Activated CD8-positive, alpha-beta T cell treated with anti-CD3 and anti-CD28 coated beads, Interleukin-2, amount 10 ng/mL, durations not matched to agents 7 days and 5 days (primary cell): ENCODE measurements at regions not wholly inside any gene's neighbourhood (a gene's known extent, or its start where the extent isn't known, plus 50 kb on each side); places are given as distances from the start of the nearest gene placed in this dataset.

Experiments used
- ATAC-seq: fragments of 150-1000 bp; cut with Tn5 transposase; one replicate; pipeline ENCODE4 v1.10.0; 2021; ENCODE audit warnings: moderate library complexity
- CTCF ChIA-PET: fragments of 350-600 bp; sonication (Branson Sonifier 250); formaldehyde crosslinking; loops from one replicate; lab custom pipeline; 2021; ENCODE audit warnings: antibody characterized with exemption; lab: Charles Lee
- POLR2A ChIA-PET: fragments of 350-600 bp; sonication (Branson Sonifier 250); formaldehyde crosslinking; loops from one replicate; lab custom pipeline; 2021; ENCODE audit warnings: antibody characterized with exemption; lab: Charles Lee
- DNase-seq: peaks from one replicate; pipeline ENCODE4 v3.0.0-alpha.2; 2020
- H3K27ac Mint-ChIP-seq: one replicate; pipeline ENCODE4 v1.8.0; 2021; ENCODE audit warnings: mild to moderate bottlenecking, mixed read lengths
- H3K27me3 Mint-ChIP-seq: one replicate; pipeline ENCODE4 v1.8.0; 2021; ENCODE audit warnings: low read depth, mixed read lengths
- H3K36me3 Mint-ChIP-seq: one replicate; pipeline ENCODE4 v1.8.0; 2021; ENCODE audit warnings: low read depth, mixed read lengths
- H3K4me1 Mint-ChIP-seq: one replicate; pipeline ENCODE4 v1.8.0; 2021; ENCODE audit warnings: low read depth, mixed read lengths
- H3K4me3 Mint-ChIP-seq: one replicate; pipeline ENCODE4 v1.8.0; 2021; ENCODE audit warnings: mild to moderate bottlenecking, mixed read lengths
- H3K9me3 Mint-ChIP-seq: one replicate; pipeline ENCODE4 v1.8.0; 2022; ENCODE audit warnings: mixed read lengths; ENCODE audit not compliant: insufficient read depth

DNA sequence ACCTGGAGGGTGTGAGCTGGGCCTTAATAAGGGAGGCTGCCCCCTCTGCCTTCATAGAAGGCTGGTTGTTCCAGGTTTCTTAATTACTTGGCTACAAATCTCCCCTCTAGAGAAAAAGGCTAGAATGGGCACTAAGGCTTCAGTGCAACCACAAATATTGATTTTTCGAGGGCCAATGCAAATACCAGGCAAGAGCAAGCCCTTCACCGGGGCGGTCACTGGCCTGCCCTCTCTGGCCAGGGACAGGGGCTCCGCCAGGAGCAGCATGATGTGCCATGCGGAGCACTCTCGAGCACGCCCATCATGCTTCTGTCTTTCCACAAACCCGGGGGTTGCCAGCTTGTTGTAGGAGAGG, 127.8 kb upstream of the SPACA7 start:
- Mint-ChIP-seq H3K36me3 (no peaks in the 10 kb centered on the region), H3K27ac (no peak overlapping the region), H3K9me3 (no peaks in the 10 kb centered on the region), H3K4me1 (no peaks in the 10 kb centered on the region), H3K4me3 (no peak overlapping the region), H3K27me3 (no peaks in the 10 kb centered on the region)
- DNase-seq (no peak), ATAC-seq (no peak)
- CTCF ChIA-PET, result no interaction called here
- POLR2A ChIA-PET, result no interaction called here

GRCh38 chr13:112248862-112249592, 127.1 kb upstream of the SPACA7 start:
- H3K9me3 Mint-ChIP-seq, result no peaks in the 10 kb centered on the region
- ATAC-seq, result no peak
- CTCF ChIA-PET, result no interaction called here
- H3K4me1 Mint-ChIP-seq, result no peaks in the 10 kb centered on the region
- H3K36me3 Mint-ChIP-seq, result no peaks in the 10 kb centered on the region
- H3K4me3 Mint-ChIP-seq, result no peak overlapping the region
- no peaks in the 10 kb centered on the region for H3K27me3 Mint-ChIP-seq
- POLR2A ChIA-PET, result interaction anchor here (0.5 kb wide), 1 partner anchor 17 kb away, joined by 3 read pairs; no protein-coding TSS in a partner anchor
- no peak for DNase-seq
- no peak overlapping the region for H3K27ac Mint-ChIP-seq

DNA sequence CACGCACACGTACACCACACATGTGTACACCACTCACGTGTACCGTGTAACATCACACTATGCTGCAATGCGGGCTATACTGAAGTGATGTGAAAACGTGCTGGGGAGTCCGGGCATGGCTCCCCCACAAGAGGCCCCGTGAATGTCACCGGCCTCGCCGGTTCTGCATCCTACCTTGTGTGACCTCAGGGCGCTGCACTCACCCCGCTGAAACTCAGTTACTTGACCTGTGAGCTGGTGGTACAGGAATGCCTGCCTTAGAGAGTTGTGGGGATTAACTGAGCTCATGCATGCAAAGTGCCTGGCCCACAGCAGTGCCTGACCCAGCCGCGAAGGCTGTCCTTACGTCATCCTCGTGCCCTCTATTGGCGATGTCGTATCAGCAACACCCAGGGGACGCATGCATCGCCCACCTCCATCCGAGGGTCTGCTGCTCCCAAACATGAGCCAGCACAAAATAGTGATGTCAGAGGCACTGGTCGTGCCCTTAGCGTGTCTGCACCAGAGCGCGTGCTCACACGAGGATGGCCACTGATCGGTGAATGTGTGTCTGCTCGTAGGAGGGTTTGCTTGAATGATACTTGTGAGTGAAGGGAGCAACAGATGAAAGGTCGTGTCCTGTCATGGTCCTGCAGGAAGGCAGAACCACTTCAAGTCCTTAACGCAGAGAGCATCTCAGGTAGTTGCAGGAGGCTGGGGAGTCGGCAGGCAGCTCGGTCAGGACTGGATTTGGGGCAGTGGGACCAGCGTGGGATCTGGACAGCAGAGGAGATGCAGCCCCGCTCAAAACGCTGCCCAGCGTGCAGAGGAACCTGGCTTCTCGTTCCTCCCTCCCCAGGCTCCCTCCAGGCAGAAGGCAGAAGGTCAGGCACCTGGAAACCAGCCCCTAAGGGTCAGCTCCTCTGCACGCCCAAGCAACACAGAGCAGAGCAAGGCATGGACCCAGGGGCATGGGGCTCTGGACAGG, 126.2 kb upstream of the SPACA7 start:
- Mint-ChIP-seq H3K27me3 (no peaks in the 10 kb centered on the region), H3K27ac (no peak overlapping the region), H3K4me3 (no peak overlapping the region), H3K4me1 (no peaks in the 10 kb centered on the region), H3K9me3 (no peaks in the 10 kb centered on the region), H3K36me3 (no peaks in the 10 kb centered on the region)
- DNase-seq (no peak), ATAC-seq (no peak)
- POLR2A ChIA-PET, result interaction anchor here (0.5 kb wide), 1 partner anchor 18 kb away, joined by 3 read pairs; no protein-coding TSS in a partner anchor
- CTCF ChIA-PET, result no interaction called here

DNA sequence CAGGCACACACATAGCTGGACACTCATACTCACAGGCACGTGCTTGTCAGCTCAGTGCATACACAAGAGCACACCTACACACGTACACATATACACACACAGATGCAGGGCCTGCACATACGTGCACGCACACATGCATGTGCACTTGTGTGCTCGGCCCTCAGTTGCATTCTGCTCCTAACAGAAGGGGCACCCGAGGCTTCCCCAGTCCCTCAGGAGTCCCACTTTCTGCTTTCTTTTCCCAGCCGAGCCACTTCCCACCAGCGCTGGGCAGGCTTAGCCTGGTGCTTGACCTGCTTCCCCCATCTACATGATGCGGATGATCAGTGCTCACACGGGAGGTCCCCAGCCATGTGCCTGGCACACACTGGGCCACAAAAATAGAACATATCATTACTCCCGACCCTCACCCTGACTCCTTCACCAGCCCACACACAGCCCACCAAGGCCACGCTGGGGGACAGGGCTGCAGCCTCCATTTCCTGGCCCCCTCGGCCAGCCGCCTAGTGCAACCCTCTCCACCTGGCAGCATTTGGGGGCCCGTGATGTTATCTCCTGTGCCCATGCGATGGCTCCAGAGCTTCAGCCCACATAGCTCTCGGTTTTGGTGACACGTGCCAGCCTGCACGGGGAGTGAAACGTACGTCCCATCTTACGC, 125.2 kb upstream of the SPACA7 start:
- Mint-ChIP-seq H3K27ac (no peak overlapping the region), H3K4me1 (no peaks in the 10 kb centered on the region), H3K9me3 (no peaks in the 10 kb centered on the region), H3K36me3 (no peaks in the 10 kb centered on the region), H3K27me3 (no peaks in the 10 kb centered on the region), H3K4me3 (no peak overlapping the region)
- no peak for ATAC-seq
- CTCF ChIA-PET, result no interaction called here
- no peak for DNase-seq
- POLR2A ChIA-PET, result no interaction called here

- ATAC-seq (no peak), DNase-seq (no peak)
- ChIA-PET CTCF (no interaction called here), POLR2A (no interaction called here)
- Mint-ChIP-seq H3K27me3 (no peaks in the 10 kb centered on the region), H3K4me3 (no peak overlapping the region), H3K4me1 (no peaks in the 10 kb centered on the region), H3K36me3 (no peaks in the 10 kb centered on the region), H3K9me3 (no peaks in the 10 kb centered on the region), H3K27ac (no peak overlapping the region)
These were observed 124.1 kb upstream of the SPACA7 start for GRCh38 chr13:112251930-112252585.

GRCh38 chr13:112252804-112253590, 123.2 kb upstream of the SPACA7 start:
- no peak overlapping the region for H3K27ac Mint-ChIP-seq
- H3K9me3 Mint-ChIP-seq, result no peaks in the 10 kb centered on the region
- no peaks in the 10 kb centered on the region for H3K36me3 Mint-ChIP-seq
- POLR2A ChIA-PET, result no interaction called here
- no peaks in the 10 kb centered on the region for H3K27me3 Mint-ChIP-seq
- DNase-seq (no peak), ATAC-seq (no peak)
- CTCF ChIA-PET, result no interaction called here
- H3K4me1 Mint-ChIP-seq, result no peaks in the 10 kb centered on the region
- H3K4me3 Mint-ChIP-seq, result no peak overlapping the region

DNA sequence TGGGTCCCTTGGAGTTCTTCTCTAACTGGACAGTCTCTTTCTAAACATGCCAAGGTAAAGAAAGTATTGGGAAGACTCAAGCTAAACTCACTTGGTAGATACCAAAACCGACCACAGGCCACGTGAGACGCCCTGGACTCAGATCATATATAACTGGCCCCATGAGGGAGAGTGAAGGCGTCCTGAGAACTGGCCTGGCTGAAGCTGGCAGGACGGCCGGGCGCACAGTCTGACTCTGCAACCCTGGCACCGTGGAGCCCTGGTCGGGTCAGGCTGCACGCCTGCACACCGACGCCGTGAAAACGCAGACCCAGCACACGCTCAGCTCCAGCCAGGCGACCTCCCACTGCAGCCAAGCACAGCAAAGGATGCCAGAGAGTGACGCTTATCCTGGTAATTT, 122.5 kb upstream of the SPACA7 start:
- POLR2A ChIA-PET, result no interaction called here
- CTCF ChIA-PET, result no interaction called here
- H3K9me3 Mint-ChIP-seq, result no peaks in the 10 kb centered on the region
- H3K4me3 Mint-ChIP-seq, result no peak overlapping the region
- no peaks in the 10 kb centered on the region for H3K36me3 Mint-ChIP-seq
- no peak for DNase-seq
- H3K27ac Mint-ChIP-seq, result no peak overlapping the region
- no peaks in the 10 kb centered on the region for H3K4me1 Mint-ChIP-seq
- ATAC-seq, result no peak
- no peaks in the 10 kb centered on the region for H3K27me3 Mint-ChIP-seq

GRCh38 chr13:112254061-112254818, 121.9 kb upstream of the SPACA7 start:
- no peak overlapping the region for H3K4me3 Mint-ChIP-seq
- ChIA-PET POLR2A (no interaction called here), CTCF (no interaction called here)
- H3K36me3 Mint-ChIP-seq, result no peaks in the 10 kb centered on the region
- ATAC-seq, result no peak
- no peaks in the 10 kb centered on the region for H3K9me3 Mint-ChIP-seq
- DNase-seq, result no peak
- no peaks in the 10 kb centered on the region for H3K4me1 Mint-ChIP-seq
- no peak overlapping the region for H3K27ac Mint-ChIP-seq
- H3K27me3 Mint-ChIP-seq, result no peaks in the 10 kb centered on the region

DNA sequence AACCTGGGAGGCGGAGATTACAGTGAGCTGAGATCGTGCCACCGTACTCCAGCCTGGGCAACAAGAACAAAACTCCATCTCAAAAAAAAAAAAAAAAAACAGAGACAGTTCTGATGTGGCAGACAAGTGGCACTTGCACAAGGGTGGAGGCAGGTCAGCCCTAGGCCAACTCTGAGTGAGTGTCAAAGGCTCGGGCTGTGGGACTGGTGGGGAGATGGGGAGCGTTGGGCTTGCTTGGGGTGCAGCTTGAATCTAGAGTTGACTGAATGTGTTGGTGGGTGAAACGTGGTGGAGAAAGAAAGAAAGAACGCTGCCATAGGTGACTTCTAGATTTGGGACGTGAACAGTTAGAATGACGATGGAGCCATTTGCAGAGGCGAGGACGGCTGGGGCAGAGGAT, 121.3 kb upstream of the SPACA7 start:
- no peak for ATAC-seq

GRCh38 chr13:112255550-112256120, 120.5 kb upstream of the SPACA7 start:
- ChIA-PET POLR2A (no interaction called here), CTCF (no interaction called here)

More for the DNA sequence above, 121.3 kb upstream of the SPACA7 start:
- Mint-ChIP-seq H3K4me1 (no peaks in the 10 kb centered on the region), H3K4me3 (no peak overlapping the region), H3K27me3 (no peaks in the 10 kb centered on the region), H3K27ac (no peak overlapping the region), H3K36me3 (no peaks in the 10 kb centered on the region), H3K9me3 (no peaks in the 10 kb centered on the region)
- POLR2A ChIA-PET, result no interaction called here
- CTCF ChIA-PET, result no interaction called here
- DNase-seq, result no peak

More at GRCh38 chr13:112255550-112256120, 120.5 kb upstream of the SPACA7 start:
- DNase-seq (no peak), ATAC-seq (no peak)
- H3K27me3 Mint-ChIP-seq, result no peaks in the 10 kb centered on the region
- H3K9me3 Mint-ChIP-seq, result no peaks in the 10 kb centered on the region
- no peaks in the 10 kb centered on the region for H3K4me1 Mint-ChIP-seq
- no peak overlapping the region for H3K4me3 Mint-ChIP-seq
- H3K27ac Mint-ChIP-seq, result no peak overlapping the region
- no peaks in the 10 kb centered on the region for H3K36me3 Mint-ChIP-seq
